IPS-20b (cell line): ENCODE measurements at regions not wholly inside any gene's neighbourhood (a gene's known extent, or its start where the extent isn't known, plus 50 kb on each side); places are given as distances from the start of the nearest gene placed in this dataset.
"Not testable (repeated sequence)": the region's sequence is repeated elsewhere in the genome, so short reads cannot be mapped to it uniquely, and the experiment has no call there.

ENCODE experiments used
- H3K27ac ChIP-seq: one replicate; pipeline ENCODE4 v1.5.1; 2013; ENCODE audit warnings: low read length
- H3K27me3 ChIP-seq: 2 replicates; pipeline ENCODE4 v1.6.1; 2013; ENCODE audit warnings: mild to moderate bottlenecking, low read length, inconsistent platforms; ENCODE audit not compliant: insufficient read depth
- H3K36me3 ChIP-seq: 2 replicates; pipeline ENCODE4 v1.6.1; 2013; ENCODE audit warnings: low read depth, mild to moderate bottlenecking, inconsistent platforms, low read length, moderate library complexity; ENCODE audit not compliant: insufficient read depth
- H3K4me1 ChIP-seq: 2 replicates; pipeline ENCODE4 v1.6.1; 2013; ENCODE audit warnings: mild to moderate bottlenecking, control low read depth, inconsistent platforms, low read length, moderate library complexity; ENCODE audit not compliant: insufficient read depth
- H3K4me3 ChIP-seq: 2 replicates; pipeline ENCODE4 v1.5.1; 2013; ENCODE audit warnings: mild to moderate bottlenecking, low read length, inconsistent platforms
- H3K9ac ChIP-seq: 2 replicates; pipeline ENCODE4 v1.6.1; 2013; ENCODE audit warnings: low read depth, mild to moderate bottlenecking, inconsistent platforms, low read length, moderate library complexity
- H3K9me3 ChIP-seq: 2 replicates; pipeline ENCODE4 v1.6.1; 2013; ENCODE audit warnings: mild to moderate bottlenecking, low read depth, low read length, inconsistent platforms; ENCODE audit not compliant: insufficient read depth

- not testable (repeated sequence) for H3K27me3 ChIP-seq, H3K4me1 ChIP-seq, H3K9ac ChIP-seq, H3K36me3 ChIP-seq, H3K27ac ChIP-seq, H3K9me3 ChIP-seq, H3K4me3 ChIP-seq
Observed at GRCh38 chr7:88554847-88555246, 204.7 kb upstream of the ZNF804B start.

GRCh38 chr7:88548399-88548798 is 211.1 kb upstream of the ZNF804B start:
- no peak overlapping the region for H3K9ac ChIP-seq

GRCh38 chr7:88546808-88547207 is 212.7 kb upstream of the ZNF804B start:
- peaks cover 24% of the 10 kb centered on the region for H3K9me3 ChIP-seq
- no peak overlapping the region for H3K27ac ChIP-seq
- H3K27me3 ChIP-seq: no peaks in the 10 kb centered on the region
- no peak overlapping the region for H3K4me3 ChIP-seq
- no peak overlapping the region for H3K9ac ChIP-seq
- no peaks in the 10 kb centered on the region for H3K4me1 ChIP-seq
- H3K36me3 ChIP-seq: no peaks in the 10 kb centered on the region

More at GRCh38 chr7:88548399-88548798, 211.1 kb upstream of the ZNF804B start:
- no peaks in the 10 kb centered on the region for H3K36me3 ChIP-seq
- no peak overlapping the region for H3K27ac ChIP-seq
- no peak overlapping the region for H3K4me3 ChIP-seq
- H3K27me3 ChIP-seq: no peaks in the 10 kb centered on the region
- no peaks in the 10 kb centered on the region for H3K4me1 ChIP-seq
- peaks cover 24% of the 10 kb centered on the region for H3K9me3 ChIP-seq

GRCh38 chr7:88545663-88546062 is 213.8 kb upstream of the ZNF804B start:
- Histone ChIP-seq H3K27ac (no peak overlapping the region), H3K9ac (no peak overlapping the region), H3K4me1 (no peaks in the 10 kb centered on the region), H3K36me3 (no peaks in the 10 kb centered on the region), H3K4me3 (no peak overlapping the region), H3K9me3 (peaks cover 24% of the 10 kb centered on the region), H3K27me3 (no peaks in the 10 kb centered on the region)

GRCh38 chr7:88540012-88540411 is 219.5 kb upstream of the ZNF804B start:
- Histone ChIP-seq H3K36me3 (no peaks in the 10 kb centered on the region), H3K27ac (no peak overlapping the region), H3K27me3 (no peaks in the 10 kb centered on the region), H3K4me3 (no peak overlapping the region), H3K9me3 (peaks cover 6% of the 10 kb centered on the region), H3K9ac (no peak overlapping the region), H3K4me1 (no peaks in the 10 kb centered on the region)

- no peaks in the 10 kb centered on the region for H3K36me3 ChIP-seq
- H3K4me3 ChIP-seq: no peak overlapping the region
- no peaks in the 10 kb centered on the region for H3K27me3 ChIP-seq
- H3K9ac ChIP-seq: no peak overlapping the region
- H3K27ac ChIP-seq: no peak overlapping the region
- H3K4me1 ChIP-seq: no peaks in the 10 kb centered on the region
- H3K9me3 ChIP-seq: peaks cover under 1% of the 10 kb centered on the region; the same call in 1 of the 2 replicates
Observed at GRCh38 chr7:88539518-88539917, 220.0 kb upstream of the ZNF804B start.

GRCh38 chr7:88523645-88524044 is 217.0 kb upstream of the STEAP4 start:
- no peaks in the 10 kb centered on the region for H3K4me1 ChIP-seq
- H3K36me3 ChIP-seq: no peaks in the 10 kb centered on the region
- no peaks in the 10 kb centered on the region for H3K9me3 ChIP-seq
- H3K27ac ChIP-seq: no peak overlapping the region
- H3K4me3 ChIP-seq: no peak overlapping the region
- no peaks in the 10 kb centered on the region for H3K27me3 ChIP-seq
- no peak overlapping the region for H3K9ac ChIP-seq

GRCh38 chr7:88522771-88523293 is 216.1 kb upstream of the STEAP4 start:
- Histone ChIP-seq H3K9me3 (no peaks in the 10 kb centered on the region), H3K36me3 (no peaks in the 10 kb centered on the region), H3K27me3 (no peaks in the 10 kb centered on the region), H3K27ac (no peak overlapping the region), H3K4me1 (no peaks in the 10 kb centered on the region), H3K4me3 (no peak overlapping the region), H3K9ac (no peak overlapping the region)

GRCh38 chr7:88516429-88516828 is 209.7 kb upstream of the STEAP4 start:
- no peak overlapping the region for H3K4me3 ChIP-seq

GRCh38 chr7:88515301-88515700 is 208.6 kb upstream of the STEAP4 start:
- Histone ChIP-seq H3K4me1 (no peaks in the 10 kb centered on the region), H3K9ac (no peak overlapping the region), H3K27ac (no peak overlapping the region), H3K36me3 (no peaks in the 10 kb centered on the region), H3K27me3 (no peaks in the 10 kb centered on the region), H3K9me3 (no peaks in the 10 kb centered on the region), H3K4me3 (no peak overlapping the region)

More at GRCh38 chr7:88516429-88516828, 209.7 kb upstream of the STEAP4 start:
- H3K9ac ChIP-seq: no peak overlapping the region
- no peaks in the 10 kb centered on the region for H3K4me1 ChIP-seq
- no peaks in the 10 kb centered on the region for H3K9me3 ChIP-seq
- H3K27ac ChIP-seq: no peak overlapping the region
- no peaks in the 10 kb centered on the region for H3K36me3 ChIP-seq
- H3K27me3 ChIP-seq: no peaks in the 10 kb centered on the region

- H3K4me1 ChIP-seq: no peaks in the 10 kb centered on the region
Observed at GRCh38 chr7:88509341-88509740, 202.6 kb upstream of the STEAP4 start.

GRCh38 chr7:88500131-88500530 is 193.4 kb upstream of the STEAP4 start:
- Histone ChIP-seq H3K9ac (no peak overlapping the region), H3K4me1 (no peaks in the 10 kb centered on the region; the same call in 1 of the 2 replicates), H3K9me3 (no peaks in the 10 kb centered on the region), H3K36me3 (no peaks in the 10 kb centered on the region), H3K4me3 (no peak overlapping the region), H3K27me3 (no peaks in the 10 kb centered on the region), H3K27ac (no peak overlapping the region)

More at GRCh38 chr7:88509341-88509740, 202.6 kb upstream of the STEAP4 start:
- Histone ChIP-seq H3K9me3 (no peaks in the 10 kb centered on the region), H3K27me3 (no peaks in the 10 kb centered on the region), H3K36me3 (no peaks in the 10 kb centered on the region), H3K9ac (no peak overlapping the region), H3K27ac (no peak overlapping the region), H3K4me3 (no peak overlapping the region)
